ENCODE measurements at regions not wholly inside any gene's neighbourhood (a gene's known extent, or its start where the extent isn't known, plus 50 kb on each side); places are given as distances from the start of the nearest gene placed in this dataset.
"Not testable (repeated sequence)": the region's sequence is repeated elsewhere in the genome, so short reads cannot be mapped to it uniquely, and the experiment has no call there.

DNA sequence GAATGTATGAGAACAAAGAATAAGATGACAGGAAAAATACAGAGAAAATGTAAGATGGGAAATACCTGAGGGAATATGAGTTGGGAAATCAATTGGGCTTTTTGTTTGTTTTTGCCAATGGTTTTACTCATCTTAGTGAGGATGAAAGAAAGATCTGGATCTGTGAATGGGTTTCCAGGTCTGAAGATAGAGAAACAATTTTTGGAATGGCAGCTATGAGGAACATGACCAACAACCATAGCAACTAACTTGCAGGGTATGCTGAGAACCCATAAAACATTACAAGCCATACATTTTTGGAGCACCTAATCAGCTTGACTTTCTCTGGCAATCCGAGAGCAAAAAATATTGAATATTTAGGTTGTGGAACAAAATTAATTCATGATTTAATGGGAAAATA is 290.0 kb downstream of the KCTD12 start:
- no peak for DNase-seq

DNA sequence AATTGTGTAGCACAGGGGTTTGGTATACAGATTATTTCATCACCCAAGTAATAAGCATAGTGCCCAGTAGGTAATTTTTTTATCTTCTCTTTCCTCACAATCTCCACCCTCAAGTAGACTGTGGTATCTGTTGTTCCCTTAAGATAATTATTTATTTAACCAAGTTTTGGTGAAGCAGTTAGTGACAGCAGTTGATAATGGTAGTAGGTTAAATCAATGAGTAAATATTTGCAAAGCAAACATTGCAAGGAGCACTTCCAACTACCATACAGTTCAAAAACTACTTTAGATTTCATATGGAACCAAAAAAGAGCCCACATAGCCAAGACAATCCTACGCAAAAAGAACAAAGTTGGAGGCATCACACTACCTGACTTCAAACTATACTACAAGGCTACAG is 291.8 kb downstream of the KCTD12 start:
- no peak for DNase-seq

DNA sequence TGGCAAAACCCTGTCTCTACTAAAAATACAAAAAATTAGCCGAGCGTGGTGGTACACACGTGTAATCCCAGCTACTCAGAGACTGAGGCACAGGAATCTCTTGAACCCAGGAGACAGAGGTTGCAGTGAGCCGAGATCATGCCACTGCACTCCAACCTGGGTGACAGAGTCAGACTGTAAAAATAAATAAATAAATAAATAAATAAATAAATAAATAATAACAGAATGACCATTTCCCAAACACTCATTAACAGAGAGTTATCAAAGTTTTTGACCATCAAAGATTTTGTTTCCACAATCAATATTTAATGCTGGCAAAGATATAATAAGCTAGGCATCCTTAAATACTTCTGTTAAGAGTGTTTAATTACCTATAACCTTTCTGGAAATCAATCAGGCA is 299.4 kb downstream of the KCTD12 start:
- DNase-seq = no peak

DNA sequence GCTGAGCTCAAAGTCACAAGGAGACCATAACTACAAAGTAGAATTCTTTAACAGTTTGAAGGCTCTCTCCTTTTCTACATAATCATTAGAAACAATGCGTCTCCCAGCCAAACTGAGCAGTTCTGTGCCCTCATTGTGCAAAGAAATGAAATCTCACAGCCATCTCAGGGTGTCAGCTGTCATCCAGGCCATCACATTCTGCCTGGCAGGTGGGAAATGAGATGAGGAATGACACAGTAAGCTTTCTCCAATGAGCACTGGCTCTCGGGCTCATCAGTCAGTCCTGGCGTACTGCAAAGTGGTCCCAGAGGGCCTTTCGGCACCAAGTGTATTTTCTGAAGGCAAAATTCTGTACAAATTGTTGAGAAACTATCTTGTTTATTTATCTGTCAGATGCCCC is 306.5 kb downstream of the KCTD12 start:
- no peak for DNase-seq

DNA sequence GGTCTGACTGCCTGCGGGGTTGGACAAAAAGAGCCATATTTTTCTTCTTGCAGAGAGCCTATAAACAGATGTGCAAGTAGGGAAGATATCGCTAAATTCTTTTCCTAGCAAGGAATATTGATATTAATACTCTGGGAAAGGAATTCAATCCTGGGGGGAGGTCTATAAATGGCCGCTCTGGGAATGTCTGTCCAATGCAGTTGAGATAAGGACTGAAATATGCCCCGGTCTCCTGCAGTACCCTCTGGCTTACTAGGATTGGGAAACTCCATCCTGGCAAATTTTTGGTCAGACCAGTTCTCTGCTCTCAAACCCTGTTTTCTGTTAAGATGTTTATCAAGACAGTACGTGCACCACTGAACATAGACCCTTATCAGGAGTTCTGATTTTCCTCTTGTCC is 310.6 kb downstream of the KCTD12 start:
- not testable (repeated sequence) for DNase-seq

DNA sequence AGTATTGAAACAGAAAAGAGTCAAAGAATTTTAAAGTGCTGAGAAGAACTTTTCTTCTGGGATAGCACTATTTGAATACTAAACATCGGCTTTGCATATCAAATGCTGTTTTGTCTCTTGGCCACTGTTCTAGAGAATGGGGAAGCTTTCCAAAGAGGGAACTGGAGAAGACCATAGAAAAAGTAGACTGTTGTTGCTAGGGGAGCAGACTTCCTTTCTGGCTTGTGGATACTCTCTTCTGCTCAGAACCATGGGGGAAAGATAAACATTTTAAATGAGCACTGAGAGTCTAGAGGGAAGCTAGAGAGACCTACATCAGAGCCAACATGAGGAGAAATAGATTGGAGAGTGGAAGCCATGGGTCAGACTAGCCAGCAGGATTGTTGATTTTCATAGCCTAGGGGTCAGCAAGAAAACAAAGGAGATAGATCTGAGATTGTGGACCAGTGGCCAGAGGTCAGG is 315.7 kb downstream of the KCTD12 start:
- DNase-seq = no peak

DNA sequence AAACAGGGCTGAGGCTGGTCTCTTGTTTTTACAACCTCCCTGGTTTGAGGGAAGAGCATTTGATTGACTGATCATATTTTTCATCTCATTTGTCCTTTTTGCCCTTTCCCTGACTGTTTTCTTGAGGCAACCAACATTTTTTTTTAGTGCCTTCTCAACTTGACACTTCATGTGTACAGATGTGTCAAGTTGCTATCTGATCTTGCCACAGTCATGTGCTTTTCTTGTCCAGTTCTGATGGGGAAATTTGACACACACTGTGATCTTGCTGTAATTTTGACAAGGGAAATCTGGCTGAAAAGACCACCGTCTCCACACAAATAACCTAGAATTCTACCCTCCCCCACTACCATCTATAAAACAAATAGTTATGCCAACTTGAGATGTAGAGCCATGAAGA is 329.6 kb downstream of the KCTD12 start:
- no peak for DNase-seq

DNA sequence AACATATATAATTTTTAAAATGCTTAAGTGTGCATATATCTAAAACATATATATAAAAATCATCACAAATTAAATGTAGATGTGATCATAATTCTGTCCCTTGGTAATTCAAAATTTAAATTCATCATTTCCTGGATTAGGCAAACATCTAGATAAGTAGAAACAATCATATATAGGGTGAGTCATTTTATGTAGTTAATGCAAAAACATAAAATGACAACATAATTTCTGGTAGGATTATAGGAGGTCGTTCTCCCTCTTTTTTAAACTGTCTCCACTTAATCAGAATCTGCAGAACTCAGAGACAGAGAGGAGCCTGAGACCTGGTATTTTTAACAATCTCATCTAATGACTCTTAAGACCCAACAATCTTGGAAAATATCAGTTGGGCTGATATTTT is 333.4 kb downstream of the KCTD12 start:
- no peak for DNase-seq

DNA sequence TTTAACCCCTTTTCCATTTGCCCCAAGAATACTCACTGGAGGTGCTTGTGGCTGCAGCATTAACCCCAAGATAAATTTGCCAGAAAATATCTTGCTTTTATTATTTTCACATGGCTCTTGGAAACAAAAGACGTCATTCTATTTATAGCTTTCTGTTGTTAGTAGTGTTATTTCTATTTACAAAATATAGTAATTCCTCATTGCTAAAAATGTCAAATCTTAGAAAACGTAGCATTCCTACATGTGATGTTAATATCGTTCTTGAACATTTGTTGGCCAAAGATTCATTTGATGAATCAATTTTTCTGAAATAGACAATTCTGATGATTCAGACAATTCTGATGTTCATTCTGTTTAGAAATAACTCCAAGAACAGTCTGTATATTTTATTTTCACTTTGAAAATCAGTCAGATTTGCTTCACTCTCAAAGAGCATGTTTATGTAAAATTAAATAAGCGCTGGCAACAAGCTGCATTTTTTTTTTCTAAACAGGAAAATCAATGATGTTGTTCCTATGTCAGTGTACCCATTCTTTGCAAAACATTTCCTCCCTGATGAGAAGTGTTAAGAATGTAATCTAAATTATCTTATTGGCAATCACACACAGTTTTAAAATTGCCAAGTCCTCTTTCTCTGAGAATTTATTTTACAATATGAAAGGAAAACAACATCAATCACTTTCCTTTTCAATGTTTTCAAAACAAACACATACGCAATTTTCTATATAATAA is 334.0 kb downstream of the KCTD12 start:
- DNase-seq = no peak

DNA sequence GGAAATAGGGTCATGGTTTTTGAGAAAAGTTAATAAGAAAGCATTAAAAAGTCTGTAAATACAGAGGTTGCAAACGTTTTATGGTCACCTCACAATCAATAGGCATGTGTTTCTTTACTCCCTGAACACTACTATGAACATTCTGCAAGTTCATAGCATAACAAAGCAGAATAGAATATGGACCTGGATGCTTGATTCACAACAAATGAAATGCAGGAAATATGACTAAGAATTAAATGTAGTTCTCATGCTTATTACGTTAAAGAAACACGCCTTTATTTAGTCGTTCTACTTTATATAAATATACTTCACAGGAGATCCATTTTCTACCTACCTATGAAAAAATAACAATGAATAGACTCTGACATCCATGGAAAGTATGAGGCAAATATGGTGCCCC is 344.0 kb downstream of the KCTD12 start:
- DNase-seq = no peak

DNA sequence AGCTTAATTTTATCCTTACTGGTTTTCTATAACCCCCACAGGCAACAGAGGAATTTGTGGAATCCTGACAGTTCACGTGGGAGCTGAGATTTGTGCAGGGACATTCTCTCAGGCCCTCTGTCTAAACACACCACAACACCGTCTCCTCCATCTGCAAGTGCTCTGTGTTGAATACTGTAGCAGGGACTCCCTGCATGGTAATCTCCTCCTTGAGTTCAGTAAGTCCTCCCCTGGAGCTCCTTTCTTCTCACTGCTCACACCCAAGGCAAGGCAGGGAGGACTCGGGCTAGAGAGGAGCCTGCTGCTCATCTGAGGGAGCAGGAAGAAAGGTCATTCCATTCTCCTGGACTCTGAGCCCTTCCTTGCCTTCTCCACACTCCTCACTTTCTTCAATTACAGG is 348.2 kb downstream of the KCTD12 start:
- DNase-seq = no peak

DNA sequence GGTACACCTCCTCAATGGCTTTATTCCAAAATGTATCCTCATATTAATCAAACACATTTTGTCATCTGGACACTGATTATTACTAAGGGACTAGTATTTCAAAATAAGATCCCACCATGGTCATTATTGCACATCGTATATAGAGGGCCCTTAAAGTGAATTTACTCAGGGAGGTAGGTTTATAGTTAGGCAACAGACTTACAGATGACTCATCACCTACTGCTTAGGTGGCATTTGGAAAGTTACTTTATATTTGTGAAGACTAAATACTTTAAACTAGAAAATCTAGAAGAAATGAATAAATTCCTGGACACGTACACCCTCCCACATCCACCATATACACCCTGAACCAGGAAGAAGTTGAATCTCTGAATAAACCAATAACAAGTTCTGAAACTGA is 353.0 kb downstream of the KCTD12 start:
- DNase-seq = no peak

DNA sequence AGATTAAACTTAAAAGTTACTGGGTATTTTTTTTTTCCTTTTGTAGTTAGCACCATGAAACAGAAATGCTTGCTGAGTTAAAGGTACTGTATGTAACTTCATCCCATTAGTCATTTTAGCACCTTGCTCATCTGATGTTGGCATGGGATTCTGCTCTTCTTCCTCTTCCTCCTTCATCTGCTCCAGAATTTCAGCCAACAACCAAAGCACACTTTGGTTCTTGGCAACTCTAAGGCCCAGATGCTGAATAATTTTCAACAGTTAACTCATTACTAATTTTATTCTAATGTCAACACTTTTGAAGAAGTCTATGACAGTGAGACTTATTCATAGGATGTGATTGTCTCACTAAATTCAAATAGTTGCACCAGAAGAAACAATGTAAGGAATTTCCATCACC is 359.2 kb downstream of the KCTD12 start:
- no peak for DNase-seq

DNA sequence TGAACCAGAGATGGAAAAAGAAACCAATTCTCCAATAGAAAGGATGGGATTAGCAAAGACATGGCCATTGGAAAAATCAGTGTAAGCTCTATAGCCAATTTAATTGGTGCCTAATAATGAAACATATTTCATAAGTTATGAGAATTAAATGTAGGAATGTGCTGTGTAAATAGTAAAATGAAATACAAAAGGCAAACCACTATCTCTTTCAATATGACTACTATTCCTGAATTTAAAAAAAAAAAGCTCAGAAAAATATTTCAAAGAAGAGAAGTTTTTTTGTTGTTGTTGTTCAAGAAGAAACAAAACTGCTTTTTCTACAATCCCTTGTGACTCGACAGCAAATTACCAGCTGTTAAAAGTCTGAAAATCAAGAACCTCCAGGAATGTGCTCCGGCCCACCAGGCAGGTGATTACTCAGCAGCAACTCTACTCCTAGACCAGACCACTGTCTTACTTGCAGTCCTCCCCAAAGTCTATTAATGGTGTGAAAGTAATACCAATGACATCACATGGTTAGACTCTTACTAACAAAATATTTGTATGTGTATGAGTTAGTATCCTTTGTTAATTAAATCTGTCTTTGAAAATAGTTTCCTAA is 362.4 kb downstream of the KCTD12 start:
- DNase-seq = no peak

DNA sequence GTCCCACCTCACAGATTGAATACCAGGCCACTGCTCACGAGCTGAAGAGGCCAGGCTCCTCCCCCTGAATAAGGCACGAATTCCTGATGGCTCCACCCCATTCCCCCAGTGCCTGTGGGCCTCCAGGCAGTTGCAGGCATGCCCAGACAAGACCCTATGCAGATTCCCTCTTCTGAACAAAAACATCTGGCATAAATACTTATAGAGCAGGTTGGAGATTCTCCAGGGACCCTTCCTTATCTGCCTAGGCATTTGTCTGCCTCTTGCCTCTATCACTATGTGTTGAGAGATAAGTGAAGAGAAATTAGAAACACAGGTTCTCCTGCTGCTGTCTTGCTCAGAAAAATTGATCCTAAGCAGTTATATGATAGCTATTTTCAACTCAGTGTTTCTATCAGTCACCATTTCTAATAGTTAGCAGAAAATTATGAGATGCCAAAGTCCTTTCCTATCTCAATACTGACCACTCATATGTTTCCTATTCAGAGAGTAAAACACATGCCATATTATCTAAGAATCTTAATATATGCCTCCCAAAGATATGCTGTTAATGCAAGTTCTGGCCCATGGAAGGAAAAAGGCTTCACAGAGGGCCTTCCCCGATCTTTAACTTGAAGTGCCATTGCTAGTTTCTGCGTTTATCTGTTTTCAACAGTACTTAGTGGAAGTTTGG is 364.0 kb downstream of the KCTD12 start:
- DNase-seq = no peak

DNA sequence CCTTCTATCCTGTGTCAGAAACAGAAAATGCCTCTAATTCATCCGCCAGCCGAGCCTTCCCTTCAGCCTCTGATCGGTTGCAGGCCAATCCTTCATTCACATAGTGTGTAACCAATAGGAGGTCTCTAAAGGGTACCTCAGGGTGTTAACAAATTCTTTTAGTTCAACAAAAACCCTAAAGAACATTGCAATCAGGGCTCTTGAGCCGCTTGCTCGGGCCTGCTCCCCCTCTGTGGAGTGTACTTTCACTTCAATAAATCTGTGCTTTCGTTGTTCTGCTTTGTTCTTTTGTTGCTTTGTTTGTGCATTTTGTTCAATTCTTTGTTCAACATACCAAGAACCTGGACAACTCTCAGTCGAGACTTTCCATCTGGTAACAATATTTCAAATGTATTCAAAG is 366.5 kb downstream of the KCTD12 start:
- DNase-seq = no peak

DNA sequence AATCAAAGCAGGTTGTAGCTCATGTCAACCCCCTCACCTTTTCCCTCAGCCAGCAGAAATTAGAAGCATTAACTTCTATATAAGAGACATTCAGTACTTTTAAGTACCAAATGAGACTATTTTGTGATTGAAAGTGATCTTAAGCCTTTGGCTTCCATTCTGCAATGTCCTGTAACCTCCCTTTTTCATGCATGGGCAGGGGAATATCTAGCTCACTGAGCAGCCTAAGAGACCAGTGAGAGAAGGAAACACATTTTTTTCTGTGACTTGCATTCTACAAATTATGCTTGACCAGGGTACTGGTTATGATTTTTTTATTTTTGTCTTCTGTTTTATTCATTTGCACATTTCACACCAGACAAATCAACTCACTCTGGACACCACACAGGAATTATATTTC is 369.6 kb downstream of the KCTD12 start:
- DNase-seq = no peak

DNA sequence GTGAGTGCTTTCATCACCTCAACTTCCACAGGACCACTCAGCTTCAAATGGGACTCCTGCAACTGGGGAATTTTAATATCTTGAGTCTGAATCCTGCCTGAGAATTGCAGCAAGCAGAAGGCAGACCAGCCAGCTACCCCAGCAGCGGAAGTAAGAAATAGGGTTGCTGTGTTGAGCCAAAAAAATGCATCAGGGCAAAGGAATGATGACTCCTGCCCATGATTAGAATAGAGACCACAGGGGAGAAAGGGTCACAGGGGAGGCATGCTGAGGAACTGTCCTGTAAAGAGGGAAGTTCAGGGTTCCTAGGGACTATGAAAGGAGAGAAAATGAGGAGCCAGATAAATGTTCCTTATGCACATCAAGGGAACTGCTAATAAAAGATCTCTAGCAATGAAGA is 370.2 kb downstream of the KCTD12 start:
- DNase-seq = no peak

DNA sequence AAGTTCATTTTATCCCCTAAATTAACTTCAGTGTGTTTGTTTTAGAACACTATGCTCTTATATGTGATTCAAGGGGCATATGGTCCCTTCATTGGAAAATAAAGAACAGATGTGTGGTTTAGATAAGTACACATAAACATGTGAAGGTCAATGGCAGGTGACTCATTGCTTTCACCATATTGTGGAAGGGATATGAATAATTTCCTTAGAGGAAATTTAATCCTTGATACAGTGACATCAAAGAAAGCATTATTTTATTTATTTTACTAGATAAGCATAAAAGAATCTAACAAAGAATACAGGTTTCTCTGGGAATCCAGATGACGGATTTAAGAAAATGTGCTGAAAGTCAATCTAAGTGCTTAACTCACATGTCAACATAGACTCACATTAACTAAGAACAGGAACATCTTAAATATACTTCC is 373.5 kb downstream of the KCTD12 start:
- DNase-seq = no peak

DNA sequence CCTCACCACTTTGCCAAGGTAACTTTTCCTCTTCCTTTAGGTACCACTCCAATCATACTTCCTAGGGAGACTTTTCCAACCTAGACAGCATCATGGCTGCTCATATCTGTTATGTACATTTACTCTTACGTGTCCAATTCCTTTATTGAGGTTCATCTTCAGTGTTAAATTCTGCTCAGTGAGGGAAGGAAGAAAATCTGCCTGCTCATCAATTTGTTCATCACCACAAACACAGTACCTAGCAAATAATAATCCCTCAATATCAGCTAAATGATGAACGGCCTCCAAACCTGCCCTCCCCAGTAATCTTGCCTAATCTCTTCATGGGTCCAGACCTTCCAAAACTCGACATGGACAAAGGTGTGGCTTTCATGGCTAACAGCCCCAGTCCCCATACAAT is 380.8 kb downstream of the KCTD12 start:
- no peak for DNase-seq

DNA sequence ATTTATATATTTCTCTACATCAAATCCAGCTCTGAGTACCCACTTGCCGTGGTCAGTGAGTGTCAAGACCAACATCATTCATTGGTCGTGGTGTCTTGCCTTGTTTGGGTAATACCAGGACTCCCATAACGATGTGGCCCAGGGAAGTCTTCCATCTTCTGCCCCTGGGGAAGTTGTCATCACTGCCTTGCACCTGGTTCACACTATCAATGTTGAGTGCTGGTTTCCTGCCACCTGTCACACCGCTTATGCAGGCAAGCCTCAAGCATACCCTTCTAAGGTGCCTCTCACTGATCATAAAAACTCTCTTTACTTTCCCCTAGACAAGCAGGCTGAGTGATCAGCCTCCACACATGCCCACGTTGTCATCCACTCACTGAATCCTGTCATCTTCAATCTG is 382.4 kb downstream of the KCTD12 start:
- no peak for DNase-seq

DNA sequence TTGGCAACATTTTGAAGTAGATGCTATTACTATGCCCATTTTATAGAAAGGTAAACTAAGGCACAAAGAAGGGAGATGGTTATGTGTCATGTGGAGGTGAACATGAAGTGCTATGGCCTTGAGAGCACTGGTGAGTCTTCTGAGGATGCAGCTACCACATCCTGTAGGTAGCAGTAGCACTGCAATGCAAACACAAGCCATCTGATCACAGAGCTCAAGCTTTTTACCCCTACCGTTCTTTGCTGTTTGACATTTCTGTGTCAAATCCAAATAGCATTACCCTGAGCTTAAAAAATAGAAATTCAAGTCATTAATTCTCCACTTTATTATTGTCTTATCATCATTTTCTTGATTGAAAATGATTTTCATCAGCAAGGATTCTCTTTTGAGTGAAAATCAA is 382.9 kb downstream of the KCTD12 start:
- DNase-seq = no peak

DNA sequence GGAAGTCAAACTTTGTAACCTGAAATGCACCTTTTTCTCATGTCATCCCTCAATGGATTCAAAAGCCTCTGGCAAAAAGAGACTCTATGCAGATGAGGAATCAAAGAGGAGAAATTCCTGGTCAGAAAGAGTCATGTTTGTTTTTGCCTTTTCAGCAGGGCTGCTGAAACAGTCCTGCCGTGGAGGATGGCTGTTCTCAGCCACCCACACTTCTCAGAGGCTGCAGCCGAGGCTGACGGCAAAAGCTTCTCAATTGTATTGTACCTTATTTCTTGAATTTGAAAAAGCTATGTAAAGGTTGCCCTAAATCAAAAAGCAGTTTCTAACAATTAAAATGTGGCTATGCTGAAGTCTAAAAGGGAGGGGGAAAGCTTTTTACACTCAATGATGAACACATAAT is 385.3 kb downstream of the KCTD12 start:
- DNase-seq = no peak

DNA sequence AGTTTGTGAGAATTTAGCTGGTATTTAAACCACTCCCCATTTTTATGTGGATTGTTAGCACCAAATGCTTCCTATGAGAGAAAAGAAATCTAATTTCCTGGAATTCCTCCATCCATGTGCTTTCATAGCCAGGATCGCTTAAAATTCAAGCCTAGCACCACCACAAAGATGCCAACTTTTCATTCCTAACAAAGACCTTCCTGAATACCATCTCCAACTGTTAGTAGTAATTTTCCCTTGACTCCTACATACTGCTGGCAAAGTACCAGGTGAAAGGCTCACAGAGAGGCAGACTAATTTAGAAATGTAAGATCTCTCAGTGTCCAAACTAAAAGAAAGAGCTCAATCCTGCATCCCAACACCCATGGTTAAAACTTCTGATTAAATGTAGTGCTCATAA is 386.3 kb downstream of the KCTD12 start:
- DNase-seq = no peak

DNA sequence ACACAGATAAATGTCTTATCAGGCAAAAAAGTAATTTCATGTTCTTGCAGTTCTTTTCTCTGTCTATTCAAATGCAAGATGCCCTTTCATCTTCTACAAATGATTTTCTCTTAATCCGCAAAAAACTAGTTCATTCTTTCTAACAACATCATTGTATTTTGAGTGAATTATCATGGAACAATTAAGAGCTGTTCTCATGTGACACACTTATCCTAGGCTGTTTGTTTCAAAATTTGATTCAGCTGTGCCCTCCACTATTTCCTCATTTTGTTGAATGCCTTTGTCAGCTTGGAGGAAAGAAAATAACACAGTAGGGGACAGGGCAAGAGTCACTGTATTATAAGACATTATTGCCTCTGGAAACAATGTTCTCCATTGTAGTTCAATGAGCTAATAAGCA is 396.9 kb downstream of the KCTD12 start:
- DNase-seq = no peak
